ENCODE measurements at regions not wholly inside any gene's neighbourhood (a gene's known extent, or its start where the extent isn't known, plus 50 kb on each side); places are given as distances from the start of the nearest gene placed in this dataset.

DNA sequence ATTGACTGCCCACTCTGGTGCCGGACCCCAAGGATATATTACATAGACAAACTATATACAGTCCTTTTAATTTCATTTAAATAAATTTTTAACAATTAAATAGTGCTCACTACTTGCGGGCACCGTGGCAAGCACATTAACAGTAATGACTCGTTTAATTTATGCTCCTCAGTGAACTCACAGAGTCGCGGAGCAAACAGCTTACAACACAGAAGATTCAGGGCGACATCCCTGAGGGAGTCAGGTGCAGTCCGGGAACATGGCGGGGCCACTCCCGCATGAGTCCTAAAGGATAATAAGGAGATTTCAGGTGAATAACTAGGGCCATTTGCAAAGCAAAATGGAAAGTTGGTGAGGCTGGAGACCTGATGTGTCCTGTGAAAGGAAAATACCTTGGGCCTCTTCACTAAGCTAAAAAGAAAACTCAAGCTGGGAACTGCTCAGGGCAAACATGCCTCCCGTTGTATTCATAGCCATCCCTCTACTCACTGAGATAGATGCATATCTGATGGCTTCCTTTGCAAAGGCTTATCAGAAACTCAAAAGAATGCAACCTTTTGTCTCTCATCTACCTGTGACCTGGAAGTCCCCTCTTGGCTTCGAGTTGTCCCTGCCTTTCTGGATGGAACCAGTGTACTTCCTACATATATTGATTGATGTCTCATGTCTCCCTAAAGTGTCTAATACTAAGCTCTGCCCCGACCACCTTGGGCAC is 125.6 kb downstream of the KLF6 start:
- H3K27me3 ChIP-seq (ENCODE audit: insufficient read depth, low read length): no peaks in the 10 kb centered on the region
- no peak overlapping the region for H3K27ac ChIP-seq (ENCODE audit: low read depth, low read length, poor library complexity, severe bottlenecking)
- H2AFZ ChIP-seq (ENCODE audit: low read length): no peak overlapping the region
- no peaks in the 10 kb centered on the region for H4K20me1 ChIP-seq (ENCODE audit: insufficient read depth, low read length)
- H3F3A ChIP-seq (ENCODE audit: insufficient read depth, low read length): no peaks in the 10 kb centered on the region
- no peak overlapping the region for H3K9ac ChIP-seq (ENCODE audit: low read length)
- TF ChIP-seq, protein P1, sequence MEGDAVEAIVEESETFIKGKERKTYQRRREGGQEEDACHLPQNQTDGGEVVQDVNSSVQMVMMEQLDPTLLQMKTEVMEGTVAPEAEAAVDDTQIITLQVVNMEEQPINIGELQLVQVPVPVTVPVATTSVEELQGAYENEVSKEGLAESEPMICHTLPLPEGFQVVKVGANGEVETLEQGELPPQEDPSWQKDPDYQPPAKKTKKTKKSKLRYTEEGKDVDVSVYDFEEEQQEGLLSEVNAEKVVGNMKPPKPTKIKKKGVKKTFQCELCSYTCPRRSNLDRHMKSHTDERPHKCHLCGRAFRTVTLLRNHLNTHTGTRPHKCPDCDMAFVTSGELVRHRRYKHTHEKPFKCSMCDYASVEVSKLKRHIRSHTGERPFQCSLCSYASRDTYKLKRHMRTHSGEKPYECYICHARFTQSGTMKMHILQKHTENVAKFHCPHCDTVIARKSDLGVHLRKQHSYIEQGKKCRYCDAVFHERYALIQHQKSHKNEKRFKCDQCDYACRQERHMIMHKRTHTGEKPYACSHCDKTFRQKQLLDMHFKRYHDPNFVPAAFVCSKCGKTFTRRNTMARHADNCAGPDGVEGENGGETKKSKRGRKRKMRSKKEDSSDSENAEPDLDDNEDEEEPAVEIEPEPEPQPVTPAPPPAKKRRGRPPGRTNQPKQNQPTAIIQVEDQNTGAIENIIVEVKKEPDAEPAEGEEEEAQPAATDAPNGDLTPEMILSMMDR (IDR thresholded peaks at IDR 0.05; ENCODE audit: low read length): no peak
- TF ChIP-seq EZH2 (IDR thresholded peaks at IDR 0.05; ENCODE audit: borderline replicate concordance, low read length): no peak
- no peaks in the 10 kb centered on the region for H3K9me3 ChIP-seq (ENCODE audit: low read length)
- no peak overlapping the region for H3K4me2 ChIP-seq (ENCODE audit: low read length)
- H3K4me3 ChIP-seq (ENCODE audit: low read depth, low read length, poor library complexity, severe bottlenecking): no peak overlapping the region
- H3K4me1 ChIP-seq (ENCODE audit: insufficient read depth, low read length, severe bottlenecking): no peaks in the 10 kb centered on the region
- H3K79me2 ChIP-seq (ENCODE audit: insufficient read depth, low read length): no peaks in the 10 kb centered on the region
- H3K9me2 ChIP-seq (ENCODE audit: low read depth, low read length): no peaks in the 10 kb centered on the region
- no peaks in the 10 kb centered on the region for H3K36me3 ChIP-seq (ENCODE audit: insufficient read depth, low read length)

DNA sequence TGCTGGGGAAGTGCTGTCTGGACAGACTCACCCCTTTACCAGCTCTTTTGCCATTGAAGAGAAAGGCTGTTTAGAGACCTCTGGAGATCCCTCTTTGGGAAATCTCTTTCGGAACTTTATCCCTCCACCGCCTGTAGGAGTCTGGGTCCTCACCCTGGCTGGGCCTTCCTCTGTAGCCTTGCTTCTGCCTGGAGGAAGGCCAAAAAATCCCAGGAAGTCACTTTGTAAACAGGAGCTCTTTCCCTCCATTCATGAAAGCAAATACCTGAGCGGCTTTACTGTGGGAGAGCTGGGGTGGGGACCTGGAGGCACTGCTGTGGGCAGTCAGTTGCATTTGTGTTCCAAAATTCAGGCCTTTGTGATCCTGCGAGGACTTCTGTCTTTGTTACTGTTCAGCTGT is 126.2 kb downstream of the KLF6 start:
- no peak overlapping the region for H3K27ac ChIP-seq (ENCODE audit: low read depth, low read length, poor library complexity, severe bottlenecking)
- no peak overlapping the region for H2AFZ ChIP-seq (ENCODE audit: low read length)
- no peaks in the 10 kb centered on the region for H3K36me3 ChIP-seq (ENCODE audit: insufficient read depth, low read length)
- H3K4me1 ChIP-seq (ENCODE audit: insufficient read depth, low read length, severe bottlenecking): no peaks in the 10 kb centered on the region
- no peak overlapping the region for H3K4me2 ChIP-seq (ENCODE audit: low read length)
- no peaks in the 10 kb centered on the region for H3K9me3 ChIP-seq (ENCODE audit: low read length)
- H3K9ac ChIP-seq (ENCODE audit: low read length): no peak overlapping the region
- no peaks in the 10 kb centered on the region for H3F3A ChIP-seq (ENCODE audit: insufficient read depth, low read length)
- H3K9me2 ChIP-seq (ENCODE audit: low read depth, low read length): no peaks in the 10 kb centered on the region
- H3K27me3 ChIP-seq (ENCODE audit: insufficient read depth, low read length): no peaks in the 10 kb centered on the region
- H3K4me3 ChIP-seq (ENCODE audit: low read depth, low read length, poor library complexity, severe bottlenecking): no peak overlapping the region
- H3K79me2 ChIP-seq (ENCODE audit: insufficient read depth, low read length): no peaks in the 10 kb centered on the region
- no peak for TF ChIP-seq EZH2 (IDR thresholded peaks at IDR 0.05; ENCODE audit: borderline replicate concordance, low read length)
- TF ChIP-seq, protein P1 (IDR thresholded peaks at IDR 0.05; ENCODE audit: low read length): no peak
- H4K20me1 ChIP-seq (ENCODE audit: insufficient read depth, low read length): no peaks in the 10 kb centered on the region

DNA sequence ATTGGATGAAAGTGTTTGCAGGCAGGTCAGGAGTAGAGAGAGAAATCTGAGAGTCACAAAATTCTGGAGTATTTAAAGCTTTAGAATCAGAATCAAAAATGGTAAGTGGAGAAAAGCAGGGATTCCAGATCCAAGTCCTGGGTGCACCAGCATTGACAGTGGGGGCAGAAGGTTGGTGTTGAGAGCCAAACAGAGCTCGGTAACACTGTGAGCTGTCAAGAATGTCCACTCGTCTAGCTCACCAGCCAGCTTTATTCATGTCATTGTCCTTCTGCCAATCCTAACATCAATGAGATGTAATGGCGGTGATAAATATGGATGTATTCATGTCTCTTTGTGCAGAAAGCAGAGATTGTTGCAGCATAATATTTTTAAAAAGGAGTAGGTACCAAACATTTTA is 128.8 kb downstream of the KLF6 start:
- H3F3A ChIP-seq (ENCODE audit: insufficient read depth, low read length): no peaks in the 10 kb centered on the region
- H3K9me3 ChIP-seq (ENCODE audit: low read length): no peaks in the 10 kb centered on the region
- H3K4me2 ChIP-seq (ENCODE audit: low read length): no peak overlapping the region
- no peaks in the 10 kb centered on the region for H4K20me1 ChIP-seq (ENCODE audit: insufficient read depth, low read length)
- no peak overlapping the region for H3K9ac ChIP-seq (ENCODE audit: low read length)
- no peak overlapping the region for H3K27ac ChIP-seq (ENCODE audit: low read depth, low read length, poor library complexity, severe bottlenecking)
- no peaks in the 10 kb centered on the region for H3K9me2 ChIP-seq (ENCODE audit: low read depth, low read length)
- H3K79me2 ChIP-seq (ENCODE audit: insufficient read depth, low read length): no peaks in the 10 kb centered on the region
- no peaks in the 10 kb centered on the region for H3K27me3 ChIP-seq (ENCODE audit: insufficient read depth, low read length)
- H3K4me3 ChIP-seq (ENCODE audit: low read depth, low read length, poor library complexity, severe bottlenecking): no peak overlapping the region
- no peaks in the 10 kb centered on the region for H3K36me3 ChIP-seq (ENCODE audit: insufficient read depth, low read length)
- no peak overlapping the region for H2AFZ ChIP-seq (ENCODE audit: low read length)
- H3K4me1 ChIP-seq (ENCODE audit: insufficient read depth, low read length, severe bottlenecking): no peaks in the 10 kb centered on the region
- no peak for TF ChIP-seq EZH2 (IDR thresholded peaks at IDR 0.05; ENCODE audit: borderline replicate concordance, low read length)
- TF ChIP-seq, protein P1 (IDR thresholded peaks at IDR 0.05; ENCODE audit: low read length): no peak
